Sigmoid colon (tissue), 6 donors: ENCODE measurements at regions not wholly inside any gene's neighbourhood (a gene's known extent, or its start where the extent isn't known, plus 50 kb on each side); places are given as distances from the start of the nearest gene placed in this dataset.

Experiments
- DNase-seq: peaks from one replicate; pipeline ENCODE4 v3.0.0-alpha.2; 2019
- H3K27ac ChIP-seq, 4 donors: fragments of 200-600 bp; sonication (generic); one replicate each; pipeline ENCODE4 v1.5.1; 2016 to 2019; ENCODE audit warnings: mild to moderate bottlenecking in 1 of 4
- H3K27me3 ChIP-seq, 3 donors: fragments of 200-600 bp; sonication (generic); one replicate each; pipeline ENCODE4 v1.5.1; 2019; ENCODE audit warnings: mild to moderate bottlenecking in 1 of 3
- H3K36me3 ChIP-seq, 4 donors: fragments of 200-600 bp; sonication (generic); one replicate each; pipeline ENCODE4 v1.5.1; 2016 to 2019
- H3K4me1 ChIP-seq, 4 donors: fragments of 200-600 bp; sonication (generic); one replicate each; pipeline ENCODE4 v1.5.1; 2017 to 2019
- H3K4me3 ChIP-seq, 4 donors: fragments of 200-600 bp; sonication (generic); one replicate each; pipeline ENCODE4 v1.5.1; 2017 to 2019; ENCODE audit warnings: mild to moderate bottlenecking in 2 of 4, moderate library complexity in 1 of 4
- H3K9me3 ChIP-seq, 4 donors: fragments of 200-600 bp in 3 of 4; sonication (generic) in 3 of 4; one replicate each; pipeline versions ENCODE4 v1.5.1 to v1.6.1; 2013 to 2019
- CTCF ChIP-seq, 4 experiments: fragments of 450-650 bp in 3 of 4; fragments of 200-600 bp in 1 of 4; IDR thresholded peaks; one replicate each; pipeline ENCODE4 v1.5.1; 2016 to 2019; ENCODE audit warnings: antibody characterized with exemption in 4 of 4, mild to moderate bottlenecking in 3 of 4, moderate library complexity in 2 of 4
- EP300 ChIP-seq, 4 donors: sonication (generic); formaldehyde crosslinking; IDR thresholded peaks; one replicate each; pipeline ENCODE4 v1.6.1; 2017; ENCODE audit warnings: antibody characterized with exemption in 4 of 4
- POLR2A ChIP-seq, 2 donors: fragments of 450-650 bp; IDR thresholded peaks; one replicate each; pipeline ENCODE4 v1.6.1; 2016; ENCODE audit warnings: antibody characterized with exemption in 2 of 2, mild to moderate bottlenecking in 2 of 2, moderate library complexity in 2 of 2
- POLR2AphosphoS5 ChIP-seq, 4 donors: sonication (generic); formaldehyde crosslinking; IDR thresholded peaks; one replicate each; pipeline ENCODE4 v1.6.1; 2017; ENCODE audit warnings: antibody characterized with exemption in 4 of 4
- WGBS, 2 donors: extraction: QIAGEN DNeasy Blood & Tissue Kit; methylation state at CpG; one replicate each; pipeline ENCODE4 v1.1.7; 2013; 5-methylcytosine and 5-hydroxymethylcytosine counted together
- intact Hi-C: fragments of 100-400 bp; cut with DNase I; formaldehyde crosslinking; loops from one replicate; pipeline ENCODE4 v1.15.1; 2023
- donor health status: healthy with polysubstance abuse.
- donor health status: healthy.

GRCh38 chr11:11056316-11056715, 198.5 kb upstream of the ZBED5 start:
- intact Hi-C loops: loop anchor here (2.0 kb wide), 1 partner anchor 18 kb away; no protein-coding TSS in a partner anchor
- TF ChIP-seq POLR2AphosphoS5 (IDR thresholded peaks at IDR 0.05) (no peak), EP300 (IDR thresholded peaks at IDR 0.05) (no peak), CTCF (IDR thresholded peaks at IDR 0.05) (no peak), POLR2A (IDR thresholded peaks at IDR 0.05) (no peak)
- Histone ChIP-seq H3K27me3 (no peaks in the 10 kb centered on the region), H3K36me3 (no peaks in the 10 kb centered on the region), H3K27ac (peak overlapping the region in 3 of 4 donors; percentile 64 to 74 (median 71)), H3K4me1 (peaks cover 0 to 57% (median 50%) of the 10 kb centered on the region in 4 donors), H3K4me3 (no peak overlapping the region), H3K9me3 (peaks cover 0 to 2% (median 0%) of the 10 kb centered on the region in 4 donors)
- no peak for DNase-seq
- 51 to 75% methylated on average over 1 of the region's 1 CpG for WGBS, 2 donors

- Histone ChIP-seq H3K27ac (no peak overlapping the region), H3K4me1 (peaks cover 0 to 24% (median 20%) of the 10 kb centered on the region in 4 donors)
Observed at GRCh38 chr11:11047851-11048610, 190.2 kb upstream of the ZBED5 start.

GRCh38 chr11:11046781-11047180, 188.9 kb upstream of the ZBED5 start:
- peaks cover 0 to 24% (median 20%) of the 10 kb centered on the region in 4 donors for H3K4me1 ChIP-seq
- no peaks in the 10 kb centered on the region for H3K27me3 ChIP-seq
- TF ChIP-seq EP300 (IDR thresholded peaks at IDR 0.05) (no peak), POLR2A (IDR thresholded peaks at IDR 0.05) (no peak), POLR2AphosphoS5 (IDR thresholded peaks at IDR 0.05) (no peak), CTCF (IDR thresholded peaks at IDR 0.05) (no peak)
- no peaks in the 10 kb centered on the region for H3K9me3 ChIP-seq
- no peaks in the 10 kb centered on the region for H3K36me3 ChIP-seq
- intact Hi-C loops: no loop called here
- no peak for DNase-seq
- H3K4me3 ChIP-seq: no peak overlapping the region
- 87 to 88% methylated on average over 4 of the region's 4 CpGs for WGBS, 2 donors
- H3K27ac ChIP-seq: no peak overlapping the region

More at GRCh38 chr11:11047851-11048610, 190.2 kb upstream of the ZBED5 start:
- intact Hi-C loops: no loop called here
- TF ChIP-seq POLR2A (IDR thresholded peaks at IDR 0.05) (no peak), POLR2AphosphoS5 (IDR thresholded peaks at IDR 0.05) (no peak), EP300 (IDR thresholded peaks at IDR 0.05) (no peak), CTCF (IDR thresholded peaks at IDR 0.05) (no peak)
- Histone ChIP-seq H3K4me3 (no peak overlapping the region), H3K36me3 (no peaks in the 10 kb centered on the region), H3K9me3 (no peaks in the 10 kb centered on the region), H3K27me3 (no peaks in the 10 kb centered on the region)
- 57 to 59% methylated on average over 2 of the region's 2 CpGs for WGBS, 2 donors
- DNase-seq: no peak

GRCh38 chr11:11045156-11045930, 187.5 kb upstream of the ZBED5 start:
- 89 to 92% methylated on average over 6 of the region's 6 CpGs for WGBS, 2 donors
- Histone ChIP-seq H3K36me3 (no peaks in the 10 kb centered on the region), H3K4me3 (no peak overlapping the region), H3K27ac (peak overlapping the region in 1 of 4 donors; percentile 18), H3K9me3 (no peaks in the 10 kb centered on the region), H3K4me1 (peaks cover 0 to 31% (median 23%) of the 10 kb centered on the region in 4 donors), H3K27me3 (no peaks in the 10 kb centered on the region)
- DNase-seq: no peak
- intact Hi-C loops: no loop called here
- TF ChIP-seq POLR2A (IDR thresholded peaks at IDR 0.05): no peak
- no peak for TF ChIP-seq POLR2AphosphoS5 (IDR thresholded peaks at IDR 0.05)
- no peak for TF ChIP-seq EP300 (IDR thresholded peaks at IDR 0.05)
- no peak for TF ChIP-seq CTCF (IDR thresholded peaks at IDR 0.05)
